ENCODE measurements at regions not wholly inside any gene's neighbourhood (a gene's known extent, or its start where the extent isn't known, plus 50 kb on each side); places are given as distances from the start of the nearest gene placed in this dataset.

- TF ChIP-seq POLR2A (IDR thresholded peaks at IDR 0.05), result no peak
- no peak for TF ChIP-seq CTCF (IDR thresholded peaks at IDR 0.05 in 8 of 11, conservative IDR thresholded peaks at IDR 0.05 in 3 of 11)
- no peak for TF ChIP-seq POLR2AphosphoS5 (IDR thresholded peaks at IDR 0.05)
Measured at GRCh38 chr18:11502368-11502767, 107.0 kb upstream of the SLC35G4 start.
